ENCODE measurements at regions not wholly inside any gene's neighbourhood (a gene's known extent, or its start where the extent isn't known, plus 50 kb on each side); places are given as distances from the start of the nearest gene placed in this dataset.

DNA sequence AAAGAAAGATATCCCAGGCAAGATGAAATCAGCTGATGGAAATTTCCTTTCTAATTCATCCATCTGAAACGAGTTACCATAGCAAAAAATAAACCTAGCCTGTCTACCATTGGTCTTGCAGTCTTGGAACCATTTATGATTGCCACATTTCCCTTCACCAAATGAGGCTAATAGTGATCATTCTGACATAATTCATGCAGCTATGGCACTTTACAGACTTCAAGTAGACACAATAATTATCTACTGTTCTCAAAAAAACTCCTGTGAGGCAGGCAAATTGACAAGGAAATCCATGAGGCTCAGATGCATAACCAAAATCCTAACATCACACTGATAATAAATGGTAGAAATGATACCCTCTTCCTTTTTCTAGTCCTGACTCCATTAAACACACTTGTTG is 1669.7 kb upstream of the LRRTM1 start:
- TF ChIP-seq POLR2AphosphoS5 (IDR thresholded peaks at IDR 0.05) (no peak), CTCF (IDR thresholded peaks at IDR 0.05) (no peak), EP300 (IDR thresholded peaks at IDR 0.05) (no peak), POLR2A (IDR thresholded peaks at IDR 0.05) (no peak)

Measured in upper lobe of left lung (tissue), 4 donors.